Colon (tissue), 2 donors: ENCODE measurements at regions not wholly inside any gene's neighbourhood (a gene's known extent, or its start where the extent isn't known, plus 50 kb on each side); places are given as distances from the start of the nearest gene placed in this dataset.
"Not testable (repeated sequence)": the region's sequence is repeated elsewhere in the genome, so short reads cannot be mapped to it uniquely, and the experiment has no call there.

ENCODE experiments used
- FAIRE-seq: peaks from 2 replicates; lab custom pipeline; 2012; peaks lifted over from hg19 to GRCh38; lab: Jason Lieb, UNC
- donor health status: control.
- donor health status: control.

GRCh38 chr12:91452464-91452863, 269.8 kb upstream of the DCN start:
- not testable (repeated sequence) for FAIRE-seq

GRCh38 chr12:91441993-91442952, 259.7 kb upstream of the DCN start:
- no peak for FAIRE-seq

GRCh38 chr12:91441246-91441645, 258.6 kb upstream of the DCN start:
- FAIRE-seq = no peak

- FAIRE-seq = no peak
Observed at GRCh38 chr12:91434081-91434480, 251.5 kb upstream of the DCN start.

DNA sequence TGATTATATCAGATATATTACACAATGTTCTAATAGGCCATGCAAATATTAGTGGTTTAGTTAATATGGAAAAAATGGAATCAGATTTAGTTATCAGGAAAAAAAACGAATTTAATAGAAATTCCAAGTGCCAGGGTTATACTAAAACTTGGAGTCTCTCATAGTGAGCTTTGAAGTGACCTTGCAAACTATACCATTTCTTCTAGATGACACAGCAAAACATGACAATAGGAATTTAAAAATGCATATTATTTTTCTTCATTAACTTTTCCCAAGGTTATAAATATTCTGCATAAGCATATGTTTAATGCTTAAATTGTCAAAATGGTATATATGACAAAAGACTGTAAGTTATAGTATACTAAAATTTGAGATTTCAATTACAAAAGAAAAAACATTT, 250.1 kb upstream of the DCN start:
- FAIRE-seq = no peak

DNA sequence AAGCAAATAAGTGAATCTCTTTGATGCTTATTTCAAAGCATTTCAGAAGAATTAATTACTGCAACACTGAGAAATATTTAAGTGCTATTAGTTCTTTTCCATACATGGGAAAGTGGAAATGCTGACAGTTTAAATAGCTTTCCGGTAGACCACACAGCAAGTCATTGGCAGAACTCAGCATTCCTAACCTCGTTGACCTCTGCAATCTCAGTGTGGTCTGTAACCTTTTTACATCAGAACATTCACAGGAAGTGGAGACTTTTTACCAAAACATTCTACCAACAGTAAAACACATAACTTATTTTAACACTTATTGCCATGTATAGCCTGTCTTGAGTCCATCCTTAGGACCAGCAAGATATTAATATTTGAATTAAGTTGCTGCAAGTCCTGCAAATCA, 249.5 kb upstream of the DCN start:
- FAIRE-seq = no peak

GRCh38 chr12:91424506-91424905, 241.9 kb upstream of the DCN start:
- FAIRE-seq = no peak

GRCh38 chr12:91423693-91424050, 241.1 kb upstream of the DCN start:
- no peak for FAIRE-seq

DNA sequence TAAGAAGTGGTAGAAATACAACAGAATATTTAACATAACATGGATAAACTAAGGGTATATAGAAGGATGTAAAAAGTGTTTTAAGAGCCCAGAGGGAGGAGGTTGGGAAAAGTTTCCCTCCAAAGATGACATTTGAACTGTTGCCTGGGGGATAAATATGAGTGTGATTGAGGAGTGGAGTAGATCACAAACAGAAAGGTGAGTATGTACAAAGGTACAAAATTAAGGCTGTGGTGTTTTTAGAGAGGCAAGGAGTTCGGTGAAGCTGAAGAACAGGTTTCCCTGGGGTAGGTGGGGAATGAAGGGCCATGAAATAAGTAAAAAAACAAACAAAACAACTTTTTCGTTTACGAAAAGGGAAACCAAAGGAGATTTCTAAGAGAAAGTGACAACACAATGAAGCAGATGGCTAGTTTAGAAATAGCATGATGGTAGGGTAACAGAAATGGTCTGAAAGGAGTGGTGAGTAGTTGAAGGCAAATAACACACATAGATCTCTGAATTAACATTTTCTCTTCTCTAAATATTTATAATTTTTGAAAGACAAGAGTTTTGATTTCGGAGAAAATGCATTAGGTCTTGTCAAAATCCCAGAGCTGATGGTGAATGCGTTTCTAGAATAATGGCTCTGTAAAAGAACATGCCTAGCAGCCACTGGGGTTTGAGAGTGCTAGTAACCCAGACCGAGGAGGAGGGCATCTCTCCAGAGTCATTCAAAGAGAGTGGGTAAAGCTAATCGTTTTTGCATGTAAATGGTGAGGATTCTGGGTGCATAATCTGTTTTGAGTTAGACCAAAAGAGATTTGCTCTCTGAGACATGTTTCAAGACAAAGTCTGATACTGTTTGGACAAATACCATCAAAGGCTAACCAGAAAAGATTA, 240.4 kb upstream of the DCN start:
- FAIRE-seq = no peak

DNA sequence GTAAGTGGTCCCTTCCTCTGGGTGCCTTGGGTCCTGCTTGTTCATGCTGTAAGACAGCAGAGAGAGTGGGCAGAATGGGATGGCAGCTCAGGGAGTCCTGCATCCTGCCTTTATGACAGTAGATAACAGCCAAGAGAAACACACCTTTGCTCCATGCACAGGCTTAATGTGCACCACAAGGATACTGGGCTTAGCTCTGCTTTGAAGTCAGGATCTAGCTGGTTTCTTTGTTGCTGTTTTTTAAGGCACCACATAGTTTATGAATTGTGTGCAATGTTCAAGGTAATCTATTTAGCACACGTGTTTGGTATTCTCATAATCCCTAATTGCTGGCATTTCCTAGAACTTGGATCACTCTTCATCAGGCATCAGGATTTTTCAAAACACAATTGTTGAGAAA, 239.5 kb upstream of the DCN start:
- no peak for FAIRE-seq

GRCh38 chr12:91419809-91420208, 237.2 kb upstream of the DCN start:
- no peak for FAIRE-seq

DNA sequence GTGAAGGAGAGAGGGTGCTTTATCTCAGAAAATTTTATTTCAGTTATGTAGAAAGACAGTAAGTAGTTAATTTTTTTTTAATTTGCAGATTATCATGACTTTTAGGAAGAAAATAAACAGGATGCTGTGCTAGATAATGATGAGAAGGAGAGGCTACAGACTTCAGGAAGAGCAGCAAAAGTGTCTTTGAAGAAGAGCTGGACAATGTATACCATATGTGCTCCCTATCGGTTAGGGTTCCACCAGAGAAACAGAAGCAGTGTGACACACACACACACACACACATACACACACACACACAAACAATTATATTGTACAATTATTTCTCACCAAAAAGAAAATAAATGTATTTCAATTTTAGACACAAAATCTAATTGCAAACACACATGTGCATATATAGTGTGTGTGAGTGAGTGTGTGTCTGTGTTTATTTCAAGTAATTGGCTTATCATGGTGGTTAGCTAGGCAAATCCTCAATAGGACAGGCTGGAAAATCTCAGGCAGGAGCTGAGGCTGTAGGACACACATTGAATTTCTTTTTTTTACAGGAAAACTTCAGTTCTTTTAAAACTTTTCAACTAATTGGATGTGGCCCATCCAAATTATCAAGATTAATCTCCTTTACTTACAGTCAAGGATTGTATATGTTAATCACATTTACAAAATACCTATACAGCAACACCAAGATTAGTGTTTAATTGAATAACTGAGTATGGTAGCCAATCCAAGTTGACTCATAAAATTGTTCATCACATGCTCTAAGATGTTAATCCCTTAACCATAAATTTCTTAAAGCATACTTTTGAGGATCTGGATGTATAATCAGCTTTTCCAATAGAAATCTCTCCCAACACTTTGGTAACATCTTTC, 235.8 kb upstream of the DCN start:
- no peak for FAIRE-seq

- no peak for FAIRE-seq
Observed at GRCh38 chr12:91417650-91418049, 235.0 kb upstream of the DCN start.

DNA sequence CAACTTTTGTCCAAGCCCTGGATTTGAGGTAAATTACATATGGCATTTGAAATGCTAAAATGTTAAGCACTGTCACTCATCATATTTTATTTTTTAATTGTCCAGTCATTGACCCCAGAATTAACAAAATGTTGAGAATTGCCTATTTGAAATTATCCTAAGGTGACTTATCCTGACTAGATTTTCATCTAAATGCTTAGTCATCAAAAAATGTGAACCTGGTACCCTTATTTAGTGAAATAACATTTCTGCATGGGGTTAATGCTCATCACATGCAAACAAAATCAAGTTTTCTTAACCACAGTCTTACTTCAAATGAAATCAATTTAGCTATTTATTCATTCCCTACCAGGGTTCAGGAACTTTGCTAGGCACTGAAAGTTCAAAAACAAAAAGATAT, 232.0 kb upstream of the DCN start:
- no peak for FAIRE-seq

GRCh38 chr12:91413581-91414546, 231.2 kb upstream of the DCN start:
- FAIRE-seq = peak; percentile 66

GRCh38 chr12:91406920-91407341, 224.3 kb upstream of the DCN start:
- FAIRE-seq = no peak

DNA sequence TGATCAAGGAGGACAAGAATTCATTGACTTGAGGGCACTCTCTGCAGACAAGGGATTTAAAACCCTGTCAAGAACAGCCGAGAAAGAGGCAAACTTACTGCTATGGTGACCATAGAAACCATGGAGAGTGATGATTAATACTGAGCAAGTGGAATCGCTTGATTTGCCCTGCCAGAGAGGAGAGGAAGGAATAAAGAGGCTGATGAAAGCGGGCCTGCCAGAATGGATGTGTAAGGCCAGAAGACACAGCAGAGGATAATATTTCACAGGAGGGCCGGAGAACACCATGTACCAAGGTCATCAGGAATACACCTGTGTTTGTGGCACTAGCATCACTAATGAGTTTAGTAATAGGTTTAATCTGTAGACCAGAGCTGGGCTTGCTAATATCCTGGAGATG, 221.8 kb upstream of the DCN start:
- FAIRE-seq = no peak

GRCh38 chr12:91401190-91401589, 218.6 kb upstream of the DCN start:
- FAIRE-seq = no peak

DNA sequence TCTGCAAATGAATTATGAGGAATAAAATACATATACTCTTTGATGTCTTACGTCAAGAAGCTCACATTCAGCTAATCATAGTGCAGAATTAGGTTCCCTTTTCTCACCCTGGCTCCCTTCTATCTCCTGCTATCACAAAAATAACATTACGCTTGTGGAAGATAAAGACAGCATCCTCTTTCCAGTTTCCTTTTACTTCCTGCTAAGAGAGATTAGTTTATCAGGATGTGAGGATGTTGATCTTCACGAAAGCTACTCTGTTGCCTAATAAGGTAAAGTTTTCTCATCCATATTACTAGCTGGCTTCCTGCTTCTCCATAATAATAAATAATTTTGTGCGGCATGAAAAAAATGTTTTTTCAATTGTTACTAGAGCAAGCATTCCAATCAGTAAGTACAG, 217.7 kb upstream of the DCN start:
- FAIRE-seq = no peak

DNA sequence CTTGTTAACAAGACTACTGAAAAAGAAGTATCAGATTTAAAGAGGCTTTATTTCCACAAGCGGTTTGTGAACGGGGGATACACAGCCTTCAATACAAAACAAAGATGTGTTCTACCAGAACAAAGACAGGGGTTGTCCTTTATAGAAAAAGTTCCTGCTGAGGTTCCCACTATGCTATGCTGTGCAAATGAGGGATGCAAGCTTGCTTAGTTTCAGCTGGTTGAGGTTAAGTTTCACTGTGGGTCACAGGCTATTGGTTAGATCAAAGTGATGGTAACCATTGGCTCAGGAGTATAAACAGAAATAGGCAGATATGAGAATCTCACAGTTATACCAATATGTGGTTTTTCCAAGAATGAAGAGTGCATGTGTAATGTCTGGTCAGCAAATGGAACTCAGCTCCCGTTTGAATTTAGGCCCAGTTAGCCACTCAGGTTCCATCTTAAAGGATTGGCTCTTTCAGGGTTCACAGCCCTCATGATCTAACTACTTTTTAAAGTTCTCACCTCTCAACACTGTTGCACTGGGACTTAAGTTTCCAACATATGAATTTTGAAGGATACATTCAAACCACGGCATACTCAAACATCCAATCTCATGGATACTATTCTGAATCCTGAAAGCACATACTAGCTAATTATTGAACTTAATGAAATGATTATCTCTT, 215.4 kb upstream of the DCN start:
- FAIRE-seq = no peak
